Thoracic aorta (tissue), 2 donors: ENCODE measurements at regions not wholly inside any gene's neighbourhood (a gene's known extent, or its start where the extent isn't known, plus 50 kb on each side); places are given as distances from the start of the nearest gene placed in this dataset.

ENCODE experiments used
- ATAC-seq: fragments of 150-250 bp; one replicate; pipeline ENCODE4 v1.8.0; 2017; ENCODE audit warnings: low read depth; ENCODE audit not compliant: insufficient number of reproducible peaks, low FRiP score
- DNase-seq: peaks from one replicate; pipeline ENCODE4 v3.0.0-alpha.2; 2020; ENCODE audit warnings: low spot score
- H3K27ac ChIP-seq, 2 donors: fragments of 200-600 bp; sonication (generic); 1 replicate in 1 of 2; 2 replicates in 1 of 2; pipeline ENCODE4 v1.5.1; 2016; ENCODE audit warnings: mild to moderate bottlenecking in 2 of 2, moderate library complexity in 2 of 2
- H3K27me3 ChIP-seq: fragments of 200-600 bp; sonication (generic); replicated peaks from 2 replicates; pipeline ENCODE4 v1.6.0; 2016; ENCODE audit warnings: mild to moderate bottlenecking; ENCODE audit not compliant: insufficient read depth
- H3K36me3 ChIP-seq: fragments of 200-600 bp; sonication (generic); one replicate; pipeline ENCODE4 v1.5.1; 2016
- H3K4me1 ChIP-seq, 2 donors: fragments of 200-600 bp; sonication (generic); 1 replicate in 1 of 2; 2 replicates in 1 of 2; pipeline versions ENCODE4 v1.5.1 to v1.6.0; 2016; ENCODE audit warnings: low read depth in 2 of 2, mild to moderate bottlenecking in 1 of 2; ENCODE audit not compliant: control insufficient read depth in 1 of 2
- H3K4me3 ChIP-seq: fragments of 200-600 bp; sonication (generic); 2 replicates; pipeline ENCODE4 v1.5.1; 2016; ENCODE audit warnings: mild to moderate bottlenecking
- H3K9me3 ChIP-seq: fragments of 200-600 bp; sonication (generic); 2 replicates; pipeline ENCODE4 v1.5.1; 2016
- TF ChIP-seq, protein P1 (sequence below): fragments of 200-600 bp; sonication (generic); IDR thresholded peaks from one replicate; pipeline ENCODE4 v1.5.1; 2019; ENCODE audit warnings: antibody characterized with exemption

DNA sequence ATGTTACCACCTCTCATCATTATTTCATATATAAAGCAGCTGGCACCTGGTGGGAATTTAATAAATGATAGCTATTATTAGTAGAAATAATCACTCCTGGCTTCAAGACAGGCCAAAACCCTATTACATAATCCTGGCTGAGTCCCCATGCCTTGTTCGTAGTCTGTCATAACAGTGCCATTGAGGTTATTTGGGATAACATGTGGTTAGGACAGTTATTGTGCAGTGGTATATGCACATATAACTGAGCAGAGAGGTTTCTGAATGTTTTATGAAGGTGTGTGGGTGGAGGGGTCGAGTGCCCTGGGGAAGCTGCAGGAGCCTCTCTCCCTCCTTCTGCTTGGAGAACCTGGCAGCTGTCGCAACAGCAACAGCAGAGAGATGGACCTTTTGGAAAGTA lies 162.4 kb upstream of the NABP1 start:
- H3K27ac ChIP-seq: no peak overlapping the region
- TF ChIP-seq, protein P1, sequence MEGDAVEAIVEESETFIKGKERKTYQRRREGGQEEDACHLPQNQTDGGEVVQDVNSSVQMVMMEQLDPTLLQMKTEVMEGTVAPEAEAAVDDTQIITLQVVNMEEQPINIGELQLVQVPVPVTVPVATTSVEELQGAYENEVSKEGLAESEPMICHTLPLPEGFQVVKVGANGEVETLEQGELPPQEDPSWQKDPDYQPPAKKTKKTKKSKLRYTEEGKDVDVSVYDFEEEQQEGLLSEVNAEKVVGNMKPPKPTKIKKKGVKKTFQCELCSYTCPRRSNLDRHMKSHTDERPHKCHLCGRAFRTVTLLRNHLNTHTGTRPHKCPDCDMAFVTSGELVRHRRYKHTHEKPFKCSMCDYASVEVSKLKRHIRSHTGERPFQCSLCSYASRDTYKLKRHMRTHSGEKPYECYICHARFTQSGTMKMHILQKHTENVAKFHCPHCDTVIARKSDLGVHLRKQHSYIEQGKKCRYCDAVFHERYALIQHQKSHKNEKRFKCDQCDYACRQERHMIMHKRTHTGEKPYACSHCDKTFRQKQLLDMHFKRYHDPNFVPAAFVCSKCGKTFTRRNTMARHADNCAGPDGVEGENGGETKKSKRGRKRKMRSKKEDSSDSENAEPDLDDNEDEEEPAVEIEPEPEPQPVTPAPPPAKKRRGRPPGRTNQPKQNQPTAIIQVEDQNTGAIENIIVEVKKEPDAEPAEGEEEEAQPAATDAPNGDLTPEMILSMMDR: no peak
- no peak for ATAC-seq

DNA sequence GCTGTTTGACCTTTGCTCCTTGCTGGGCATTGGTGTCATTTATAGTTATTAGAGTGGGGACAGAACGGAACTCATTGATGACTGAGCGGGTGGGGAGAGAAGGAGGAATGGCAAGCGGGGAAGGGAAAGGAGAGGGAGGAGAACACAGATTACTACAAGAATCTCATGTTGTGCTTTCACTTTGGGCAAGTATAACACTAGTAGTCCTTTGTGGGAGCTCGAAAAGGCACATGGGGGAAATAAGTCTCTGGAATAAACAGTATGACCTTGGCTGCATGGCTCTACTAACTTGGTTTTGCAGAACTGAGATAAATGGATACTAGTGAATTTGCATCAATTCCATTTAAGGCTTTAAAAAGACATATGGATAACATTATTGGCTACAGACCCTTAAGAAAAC lies 161.7 kb upstream of the NABP1 start:
- no peak overlapping the region for H3K27ac ChIP-seq
- no peaks in the 10 kb centered on the region for H3K36me3 ChIP-seq
- no peak for DNase-seq
- ATAC-seq: no peak
- H3K4me3 ChIP-seq: no peak overlapping the region
- TF ChIP-seq, protein P1: no peak
- no peaks in the 10 kb centered on the region for H3K9me3 ChIP-seq
- no peaks in the 10 kb centered on the region for H3K27me3 ChIP-seq
- H3K4me1 ChIP-seq: no peaks in the 10 kb centered on the region

More for the DNA sequence above, 162.4 kb upstream of the NABP1 start:
- H3K27me3 ChIP-seq: no peaks in the 10 kb centered on the region
- H3K9me3 ChIP-seq: no peaks in the 10 kb centered on the region
- H3K4me3 ChIP-seq: no peak overlapping the region
- H3K36me3 ChIP-seq: no peaks in the 10 kb centered on the region
- no peaks in the 10 kb centered on the region for H3K4me1 ChIP-seq
- no peak for DNase-seq

DNA sequence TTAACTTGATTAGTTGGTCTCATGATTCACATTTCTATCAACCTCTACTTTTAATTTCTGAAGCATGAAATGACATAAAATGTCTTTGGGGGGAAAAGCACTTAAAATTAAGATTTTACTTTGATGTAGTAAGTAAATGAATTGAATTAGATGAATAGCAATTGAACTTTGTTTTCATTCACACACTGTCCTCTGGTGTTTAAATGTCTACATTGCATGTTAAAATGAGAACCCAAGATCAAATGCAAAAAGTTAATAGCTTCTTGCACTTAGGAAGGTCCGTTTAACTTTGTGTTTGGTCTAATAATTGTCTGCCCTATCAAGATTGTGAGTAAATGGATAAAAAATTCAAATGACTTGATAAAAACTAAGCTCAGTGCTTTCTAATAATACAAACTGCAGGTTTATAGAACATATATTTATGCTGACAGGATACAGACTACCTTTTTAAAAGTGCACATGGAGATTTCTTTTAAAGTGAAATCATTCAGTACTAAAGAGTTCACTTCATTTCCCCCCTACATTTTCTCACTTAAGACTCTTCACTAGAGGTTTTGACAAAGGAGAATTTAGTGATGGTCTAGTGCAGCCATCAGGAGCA lies 156.2 kb upstream of the NABP1 start:
- DNase-seq: no peak

DNA sequence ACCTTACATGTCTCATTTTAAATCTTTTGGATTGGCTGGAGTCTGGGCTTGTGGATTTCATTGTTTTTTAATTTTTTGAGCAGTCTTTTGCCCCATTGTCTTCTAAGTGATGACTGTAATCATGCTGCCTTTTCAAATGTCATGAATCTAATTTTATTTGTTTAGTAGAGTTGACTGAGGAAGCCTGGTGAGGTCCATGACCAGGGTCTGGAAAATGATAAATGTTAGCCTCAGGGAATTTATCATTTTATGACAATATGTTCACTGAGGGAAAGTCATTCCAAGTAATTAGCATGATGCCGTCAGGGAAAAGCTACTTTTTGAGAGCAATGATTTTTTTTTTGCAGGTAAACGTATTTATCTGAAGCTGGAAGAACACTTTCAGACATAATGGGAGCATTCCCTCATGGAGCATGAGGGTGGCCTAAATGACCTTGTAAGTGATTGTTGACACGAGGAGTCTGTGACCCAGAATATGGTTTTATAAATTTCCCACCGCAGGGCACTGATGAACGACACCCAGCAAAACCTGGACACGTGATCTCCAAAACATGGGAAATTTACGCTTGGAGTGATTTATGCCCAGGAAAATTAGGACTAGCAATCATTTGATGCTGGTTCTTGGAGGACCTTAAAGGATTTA lies 155.3 kb upstream of the NABP1 start:
- Histone ChIP-seq H3K9me3 (no peaks in the 10 kb centered on the region), H3K36me3 (no peaks in the 10 kb centered on the region), H3K27me3 (no peaks in the 10 kb centered on the region), H3K4me1 (no peaks in the 10 kb centered on the region), H3K27ac (no peak overlapping the region), H3K4me3 (no peak overlapping the region)
- TF ChIP-seq, protein P1: no peak
- DNase-seq (no peak), ATAC-seq (no peak)

More for the DNA sequence above, 156.2 kb upstream of the NABP1 start:
- no peaks in the 10 kb centered on the region for H3K4me1 ChIP-seq
- H3K27me3 ChIP-seq: no peaks in the 10 kb centered on the region
- TF ChIP-seq, protein P1: peak; percentile 75
- H3K27ac ChIP-seq: no peak overlapping the region
- ATAC-seq: no peak
- no peak overlapping the region for H3K4me3 ChIP-seq
- no peaks in the 10 kb centered on the region for H3K36me3 ChIP-seq
- no peaks in the 10 kb centered on the region for H3K9me3 ChIP-seq

DNA sequence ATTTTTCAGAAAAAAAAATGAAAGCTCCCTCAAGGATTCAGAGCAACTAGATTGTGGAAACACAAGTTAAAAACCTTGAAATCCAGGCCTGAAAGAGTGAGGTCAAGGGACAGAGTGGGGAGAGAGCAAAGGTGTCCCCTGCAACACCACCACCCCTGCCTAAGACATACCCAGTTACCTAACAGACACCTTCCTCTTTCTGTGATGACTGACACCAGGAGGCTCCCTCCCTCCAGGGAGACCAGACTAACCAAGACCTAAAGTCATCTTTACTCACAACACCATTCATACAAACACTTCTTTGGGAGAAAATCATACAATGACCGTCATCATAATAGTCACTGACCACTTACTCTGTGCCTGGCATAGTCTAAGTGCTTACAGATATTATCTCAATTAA lies 151.8 kb upstream of the NABP1 start:
- TF ChIP-seq, protein P1: no peak
- no peak for DNase-seq
- Histone ChIP-seq H3K4me1 (no peaks in the 10 kb centered on the region), H3K4me3 (no peak overlapping the region), H3K27ac (no peak overlapping the region), H3K9me3 (no peaks in the 10 kb centered on the region), H3K27me3 (no peaks in the 10 kb centered on the region), H3K36me3 (no peaks in the 10 kb centered on the region)
- no peak for ATAC-seq
